Stimulated activated naive B cell treated with anti-CD40 and anti-IgM and Interleukin-4, amounts not matched to agents 10 μg/mL and 1 μg/mL and 100 μg/mL, for 72 hours (primary cell): ENCODE measurements at regions not wholly inside any gene's neighbourhood (a gene's known extent, or its start where the extent isn't known, plus 50 kb on each side); places are given as distances from the start of the nearest gene placed in this dataset.

Experiments
- ATAC-seq, 2 donors: fragments of 150-1000 bp; cut with Tn5 transposase; replicated peaks; 2 replicates each; pipeline ENCODE4 v1.10.0; 2021; ENCODE audit warnings: moderate library complexity in 1 of 2
- DNase-seq: peaks from one replicate; pipeline ENCODE4 v3.0.0; 2021
- H3K27ac Mint-ChIP-seq: one replicate; pipeline ENCODE4 v1.8.0; 2022; ENCODE audit warnings: mild to moderate bottlenecking, mixed read lengths
- H3K27me3 Mint-ChIP-seq, 2 donors: one replicate each; pipeline ENCODE4 v1.8.0; 2022; ENCODE audit warnings: mixed read lengths in 2 of 2
- H3K36me3 Mint-ChIP-seq, 2 donors: one replicate each; pipeline ENCODE4 v1.8.0; 2022; ENCODE audit warnings: mixed read lengths in 2 of 2, mild to moderate bottlenecking in 1 of 2
- H3K4me1 Mint-ChIP-seq, 2 donors: one replicate each; pipeline ENCODE4 v1.8.0; 2022; ENCODE audit warnings: mixed read lengths in 2 of 2, mild to moderate bottlenecking in 1 of 2
- H3K4me3 Mint-ChIP-seq, 2 donors: one replicate each; pipeline ENCODE4 v1.8.0; 2022; ENCODE audit warnings: mild to moderate bottlenecking in 2 of 2, mixed read lengths in 2 of 2, moderate library complexity in 1 of 2
- H3K9me3 Mint-ChIP-seq, 2 donors: one replicate each; pipeline ENCODE4 v1.8.0; 2022; ENCODE audit warnings: mixed read lengths in 2 of 2, mild to moderate bottlenecking in 1 of 2

DNA sequence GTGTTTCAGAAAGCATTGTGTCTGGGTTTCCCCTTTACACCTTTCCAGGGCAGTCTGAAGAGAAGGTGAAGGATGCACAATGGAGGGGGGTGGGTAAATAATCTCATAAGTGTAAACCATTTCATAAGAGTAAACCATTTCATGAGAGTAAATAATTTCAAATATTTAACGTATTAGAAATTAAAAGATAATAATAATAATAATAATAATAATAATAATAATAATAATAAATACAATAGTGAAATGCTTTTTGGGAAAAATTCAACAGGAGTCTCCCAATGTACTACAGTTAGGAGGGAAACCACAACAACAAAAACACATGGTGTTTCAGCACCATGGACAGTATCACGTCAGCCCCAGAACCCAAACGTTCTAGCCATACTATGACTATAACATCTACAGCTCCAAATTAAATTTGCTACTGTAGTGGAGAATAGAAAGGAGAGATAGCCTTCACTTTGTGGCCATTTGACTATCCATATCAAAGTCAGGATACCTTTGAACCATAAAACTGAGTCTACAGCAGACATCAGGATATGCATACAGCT, 691.8 kb downstream of the BCL11B start:
- H3K27ac Mint-ChIP-seq = no peak overlapping the region
- no peaks in the 10 kb centered on the region for H3K36me3 Mint-ChIP-seq
- H3K4me1 Mint-ChIP-seq = no peaks in the 10 kb centered on the region
- peaks cover 5 to 10% of the 10 kb centered on the region in 2 donors for H3K9me3 Mint-ChIP-seq
- DNase-seq (no peak), ATAC-seq (no peak)
- no peak overlapping the region for H3K4me3 Mint-ChIP-seq
- no peaks in the 10 kb centered on the region for H3K27me3 Mint-ChIP-seq

DNA sequence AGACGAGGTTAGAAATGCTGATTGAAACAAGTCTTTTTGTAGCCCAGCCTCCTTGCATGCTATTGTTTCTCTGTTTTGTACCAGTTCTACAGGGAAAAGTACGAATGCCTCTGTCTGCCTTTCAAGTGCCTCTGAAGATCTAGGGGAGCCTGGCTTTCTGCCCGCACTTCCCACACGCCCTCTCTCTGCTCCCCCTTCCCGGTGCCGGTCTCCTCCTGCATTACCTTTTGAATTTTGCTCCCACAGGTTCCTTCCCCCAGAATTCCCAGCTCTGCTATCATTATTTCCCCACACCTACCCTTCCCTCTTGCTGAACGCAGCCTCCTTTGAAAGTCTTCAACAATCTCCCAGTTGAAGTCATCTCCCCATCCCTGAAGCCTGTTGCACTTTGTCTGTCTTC, 689.7 kb downstream of the BCL11B start:
- Mint-ChIP-seq H3K9me3 (peaks cover 5 to 6% of the 10 kb centered on the region in 2 donors), H3K36me3 (no peaks in the 10 kb centered on the region), H3K27me3 (no peaks in the 10 kb centered on the region)

DNA sequence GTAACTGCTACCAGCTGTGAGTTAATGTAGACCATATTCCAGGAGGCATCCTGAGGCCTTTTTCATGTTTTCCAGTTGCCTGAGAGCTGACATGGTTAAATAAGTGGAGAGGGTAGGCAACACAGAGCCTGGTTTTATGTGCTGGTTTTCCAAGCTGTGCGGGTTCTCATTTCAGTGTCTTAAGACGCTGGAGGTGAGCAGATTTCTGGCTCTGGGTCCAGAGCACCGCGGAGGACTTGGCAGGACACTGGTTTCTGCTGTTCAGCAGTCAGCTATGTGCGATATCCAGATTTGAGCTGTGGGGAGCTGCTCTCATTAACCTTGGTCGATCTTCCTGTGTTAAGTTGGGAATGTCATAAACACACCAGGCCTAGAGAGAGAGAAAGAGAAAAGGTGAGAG, 680.8 kb downstream of the BCL11B start:
- no peak for ATAC-seq
- no peaks in the 10 kb centered on the region for H3K4me1 Mint-ChIP-seq
- H3K27ac Mint-ChIP-seq = no peak overlapping the region
- DNase-seq = no peak
- peaks cover 4 to 6% of the 10 kb centered on the region in 2 donors for H3K9me3 Mint-ChIP-seq
- no peaks in the 10 kb centered on the region for H3K27me3 Mint-ChIP-seq
- H3K36me3 Mint-ChIP-seq = no peaks in the 10 kb centered on the region
- H3K4me3 Mint-ChIP-seq = no peak overlapping the region

More for the DNA sequence above, 689.7 kb downstream of the BCL11B start:
- no peak overlapping the region for H3K27ac Mint-ChIP-seq
- H3K4me3 Mint-ChIP-seq = no peak overlapping the region
- no peak for DNase-seq
- no peaks in the 10 kb centered on the region for H3K4me1 Mint-ChIP-seq
- ATAC-seq = no peak

DNA sequence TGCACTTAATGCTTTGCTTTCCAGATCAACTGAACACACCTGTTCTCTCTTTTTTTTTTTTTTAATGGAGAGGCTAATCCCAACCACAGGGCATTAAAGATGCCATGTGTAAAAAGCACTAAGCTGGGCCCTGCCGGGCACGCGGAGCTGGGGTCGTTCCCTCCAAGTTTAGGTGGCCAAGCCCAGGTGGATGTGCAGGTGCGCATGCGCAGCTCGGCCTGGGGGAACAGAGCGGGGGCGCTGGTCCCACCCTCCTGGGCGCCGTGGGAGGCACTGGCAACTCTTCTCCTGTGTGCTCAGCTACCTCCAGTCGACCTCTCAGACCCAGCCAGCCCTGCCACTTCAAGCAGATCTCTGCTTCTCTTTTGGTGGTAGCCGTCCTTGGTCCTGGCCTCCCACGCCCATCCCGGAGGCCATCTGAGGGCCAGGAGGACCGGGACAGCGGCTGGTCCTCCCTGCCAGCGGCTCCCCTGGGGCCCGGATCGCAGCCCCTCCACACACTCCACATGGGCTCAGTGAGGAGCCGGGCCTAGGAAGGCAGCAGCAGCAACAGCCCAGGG, 679.3 kb downstream of the BCL11B start:
- no peaks in the 10 kb centered on the region for H3K36me3 Mint-ChIP-seq
- peaks cover 6 to 9% of the 10 kb centered on the region in 2 donors for H3K9me3 Mint-ChIP-seq
- no peaks in the 10 kb centered on the region for H3K4me1 Mint-ChIP-seq
- no peak overlapping the region for H3K27ac Mint-ChIP-seq
- no peak for DNase-seq
- H3K27me3 Mint-ChIP-seq = no peaks in the 10 kb centered on the region
- ATAC-seq = no peak
- no peak overlapping the region for H3K4me3 Mint-ChIP-seq

DNA sequence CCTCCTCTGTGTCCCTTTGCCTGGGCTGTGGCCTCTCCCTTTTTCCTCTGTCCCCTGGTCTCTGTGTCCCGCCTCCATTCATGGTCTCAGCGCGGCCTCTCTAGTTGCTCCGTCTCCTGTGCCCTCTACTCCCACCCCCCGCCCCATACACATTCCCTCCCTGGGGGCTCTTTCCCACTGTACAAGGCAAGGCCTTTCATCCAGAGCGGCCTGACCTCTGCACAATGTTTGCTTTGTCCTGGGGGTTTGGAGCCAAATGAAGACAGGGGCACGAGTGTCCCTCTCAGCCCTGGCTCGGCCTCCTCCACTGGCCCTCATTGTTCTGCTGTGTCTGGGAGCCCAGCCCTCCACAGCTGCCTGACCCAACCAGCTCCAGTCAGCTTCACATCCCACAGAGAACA, 678.6 kb downstream of the BCL11B start:
- H3K9me3 Mint-ChIP-seq = peaks cover 6 to 12% of the 10 kb centered on the region in 2 donors
- no peak overlapping the region for H3K27ac Mint-ChIP-seq
- ATAC-seq = no peak
- H3K4me1 Mint-ChIP-seq = no peaks in the 10 kb centered on the region
- no peak overlapping the region for H3K4me3 Mint-ChIP-seq
- no peak for DNase-seq
- no peaks in the 10 kb centered on the region for H3K27me3 Mint-ChIP-seq
- no peaks in the 10 kb centered on the region for H3K36me3 Mint-ChIP-seq

DNA sequence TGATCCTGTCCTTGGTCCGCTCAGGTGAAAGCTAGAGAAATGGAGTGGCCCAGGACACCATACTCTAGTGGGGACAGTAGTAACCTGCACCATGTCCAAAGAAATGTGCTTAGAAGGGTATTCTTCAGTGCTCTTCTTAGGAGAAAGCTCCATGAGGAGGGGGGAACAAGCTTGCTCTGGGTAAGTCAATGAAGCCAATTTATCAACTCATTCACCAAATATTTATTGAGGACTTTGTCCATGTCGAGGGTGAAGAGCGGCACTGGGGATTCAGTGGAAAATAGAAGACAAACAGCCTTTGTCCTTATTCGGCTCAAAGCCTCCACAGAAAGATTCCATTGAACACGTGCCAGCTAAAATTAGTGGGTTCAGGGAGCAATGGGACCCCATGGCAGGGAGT, 677.8 kb downstream of the BCL11B start:
- DNase-seq (no peak), ATAC-seq (no peak)
- Mint-ChIP-seq H3K4me3 (no peak overlapping the region), H3K9me3 (peaks cover under 1 to 8% of the 10 kb centered on the region in 2 donors), H3K27me3 (no peaks in the 10 kb centered on the region), H3K4me1 (no peaks in the 10 kb centered on the region), H3K36me3 (no peaks in the 10 kb centered on the region), H3K27ac (no peak overlapping the region)

DNA sequence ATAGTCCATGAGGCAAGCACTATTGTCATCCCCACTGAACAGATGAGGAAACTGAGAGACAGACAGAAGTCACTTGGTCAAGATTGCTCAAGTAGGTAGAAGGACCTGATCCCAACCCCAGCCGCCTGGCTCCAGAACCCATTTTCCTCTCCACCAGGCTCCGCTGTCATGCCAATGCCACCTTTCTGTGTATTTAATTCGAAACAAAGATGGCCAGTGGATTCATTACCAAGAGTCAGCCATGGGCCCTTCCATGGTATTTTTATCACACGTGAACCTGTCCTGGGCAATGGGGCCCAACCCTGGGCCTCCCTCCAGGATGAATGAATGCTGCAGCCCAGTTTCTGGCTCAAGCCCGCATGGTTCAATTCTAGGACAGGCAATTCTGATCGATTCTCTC, 673.4 kb downstream of the BCL11B start:
- H3K27ac Mint-ChIP-seq = no peak overlapping the region
- H3K4me3 Mint-ChIP-seq = no peak overlapping the region
- peaks cover 0 to 9% of the 10 kb centered on the region in 2 donors for H3K9me3 Mint-ChIP-seq
- no peaks in the 10 kb centered on the region for H3K4me1 Mint-ChIP-seq
- no peaks in the 10 kb centered on the region for H3K36me3 Mint-ChIP-seq
- DNase-seq = no peak
- ATAC-seq = no peak
- H3K27me3 Mint-ChIP-seq = no peaks in the 10 kb centered on the region

DNA sequence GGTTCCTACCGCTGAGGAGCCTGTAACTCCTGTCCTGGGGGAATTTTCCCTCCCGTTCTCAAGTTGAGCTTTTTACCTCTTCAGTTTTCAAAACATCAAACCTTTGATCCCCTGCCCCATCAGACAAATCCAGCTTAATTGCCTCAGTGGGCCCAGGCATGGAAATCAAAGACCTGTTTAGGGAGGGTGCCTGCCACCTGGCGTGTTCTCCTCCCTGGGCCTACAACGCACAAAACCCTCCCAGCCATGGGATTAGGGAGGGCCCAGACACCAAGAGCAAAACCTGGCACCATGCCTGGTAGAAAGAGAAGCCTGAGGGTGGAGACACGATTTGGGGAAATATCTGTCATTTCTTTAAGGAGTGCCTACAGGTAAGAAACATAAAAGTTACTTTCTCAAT, 672.9 kb downstream of the BCL11B start:
- Mint-ChIP-seq H3K4me1 (no peaks in the 10 kb centered on the region), H3K4me3 (no peak overlapping the region), H3K27me3 (no peaks in the 10 kb centered on the region), H3K27ac (no peak overlapping the region), H3K9me3 (peaks cover 0 to 9% of the 10 kb centered on the region in 2 donors), H3K36me3 (no peaks in the 10 kb centered on the region)
- DNase-seq (no peak), ATAC-seq (no peak)

DNA sequence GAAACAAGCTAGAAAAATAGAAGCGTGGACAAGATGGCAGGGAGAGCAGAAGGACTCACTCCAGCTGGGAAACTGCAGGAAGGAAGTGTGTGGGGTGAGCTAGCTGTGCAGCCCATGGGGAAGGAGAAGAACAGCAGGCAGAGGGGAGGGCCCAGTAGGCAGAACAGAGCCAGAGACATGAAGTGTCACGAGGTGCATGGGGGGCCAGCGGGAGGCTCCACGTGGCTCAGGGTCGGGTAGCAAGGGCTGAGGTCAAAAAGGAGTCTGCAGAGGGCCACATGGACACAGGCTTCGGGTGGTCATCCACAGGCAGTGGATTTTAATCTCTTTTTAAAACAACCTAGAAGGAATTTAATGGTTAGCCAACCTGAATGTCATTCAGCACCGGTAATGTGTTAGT, 669.0 kb downstream of the BCL11B start:
- H3K9me3 Mint-ChIP-seq = peaks cover 0 to 4% of the 10 kb centered on the region in 2 donors
- no peaks in the 10 kb centered on the region for H3K27me3 Mint-ChIP-seq
- ATAC-seq (no peak), DNase-seq (no peak)
- H3K36me3 Mint-ChIP-seq = no peaks in the 10 kb centered on the region
- no peak overlapping the region for H3K27ac Mint-ChIP-seq
- no peak overlapping the region for H3K4me3 Mint-ChIP-seq
- H3K4me1 Mint-ChIP-seq = no peaks in the 10 kb centered on the region

DNA sequence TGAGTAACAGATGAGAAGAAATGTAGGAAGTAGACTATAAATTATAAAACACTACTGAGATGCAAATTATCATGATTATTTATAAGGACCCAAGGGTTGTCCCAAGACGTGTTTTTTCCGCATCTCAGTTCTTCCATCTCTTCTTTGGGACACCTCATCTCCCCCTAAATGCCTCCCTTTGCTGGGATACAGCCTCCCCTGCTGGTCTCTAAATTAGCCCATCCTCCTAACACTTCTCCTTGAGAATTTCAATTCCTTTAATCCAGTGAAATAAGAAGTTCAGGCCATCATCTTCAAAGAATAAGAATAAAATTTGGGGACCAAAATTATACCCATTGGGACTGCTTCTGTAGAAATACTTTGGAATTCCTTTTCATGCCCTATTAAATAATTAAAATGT, 667.0 kb downstream of the BCL11B start:
- ATAC-seq = no peak
- no peak for DNase-seq
- Mint-ChIP-seq H3K27me3 (no peaks in the 10 kb centered on the region), H3K36me3 (no peaks in the 10 kb centered on the region), H3K9me3 (peaks cover 0 to 2% of the 10 kb centered on the region in 2 donors), H3K27ac (no peak overlapping the region), H3K4me1 (no peaks in the 10 kb centered on the region), H3K4me3 (no peak overlapping the region)

DNA sequence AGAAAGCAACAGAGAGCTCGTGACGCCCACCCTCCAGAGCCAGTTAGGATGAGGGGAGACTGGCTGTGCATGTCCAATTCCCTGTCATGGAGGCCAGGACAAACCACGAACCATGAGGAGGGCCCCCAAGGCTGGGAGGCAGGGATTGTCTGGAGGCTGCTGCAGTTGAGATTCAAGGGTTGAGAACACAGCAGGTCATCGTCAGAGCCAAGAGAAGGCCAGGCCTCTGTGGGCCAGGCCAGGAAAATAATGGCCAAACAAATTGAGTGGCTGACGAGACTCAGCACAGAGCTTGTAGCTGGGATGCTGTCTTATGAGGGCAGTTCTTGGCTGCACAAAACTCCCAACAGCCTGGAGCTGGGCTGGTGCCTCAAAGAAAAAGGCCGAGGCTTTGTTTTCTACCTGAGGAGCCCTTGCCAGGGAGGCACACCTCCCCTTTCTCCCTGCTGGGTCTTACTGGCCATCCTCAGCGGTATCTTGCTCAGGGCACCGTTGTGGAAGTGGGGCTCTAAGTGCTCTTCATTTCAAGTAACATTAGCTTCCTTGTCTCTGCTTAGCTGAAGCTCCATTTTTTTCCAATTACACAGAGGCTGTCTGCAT, 665.9 kb downstream of the BCL11B start:
- H3K27ac Mint-ChIP-seq = no peak overlapping the region
- H3K27me3 Mint-ChIP-seq = no peaks in the 10 kb centered on the region

DNA sequence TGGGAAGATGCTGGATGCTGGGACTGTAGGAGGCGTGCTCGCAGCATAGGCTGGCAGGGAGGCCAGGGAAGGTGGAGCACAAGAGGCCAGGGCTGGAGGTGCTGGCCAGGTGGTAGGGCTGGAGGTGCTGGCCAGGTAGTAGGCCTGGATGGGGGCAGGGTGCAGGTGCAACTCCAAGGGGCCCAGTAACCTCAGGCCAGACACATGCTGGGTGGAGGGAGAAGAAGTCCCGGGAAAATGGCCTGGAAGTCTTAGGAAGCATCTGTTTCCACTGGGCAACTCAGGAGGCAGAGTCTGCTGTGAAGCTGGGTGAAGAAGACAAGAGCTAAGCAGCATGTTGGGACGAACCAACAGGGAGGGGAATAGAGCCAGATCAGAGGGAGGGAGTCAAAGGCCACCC, 665.2 kb downstream of the BCL11B start:
- H3K4me3 Mint-ChIP-seq = no peak overlapping the region
- DNase-seq = no peak
- H3K27ac Mint-ChIP-seq = no peak overlapping the region
- ATAC-seq = no peak
- H3K4me1 Mint-ChIP-seq = no peaks in the 10 kb centered on the region
- H3K9me3 Mint-ChIP-seq = peaks cover 0 to 2% of the 10 kb centered on the region in 2 donors
- no peaks in the 10 kb centered on the region for H3K27me3 Mint-ChIP-seq
- no peaks in the 10 kb centered on the region for H3K36me3 Mint-ChIP-seq

More for the DNA sequence above, 665.9 kb downstream of the BCL11B start:
- Mint-ChIP-seq H3K4me1 (no peaks in the 10 kb centered on the region), H3K4me3 (no peak overlapping the region), H3K9me3 (peaks cover 0 to 2% of the 10 kb centered on the region in 2 donors), H3K36me3 (no peaks in the 10 kb centered on the region)
- DNase-seq (no peak), ATAC-seq (no peak)

DNA sequence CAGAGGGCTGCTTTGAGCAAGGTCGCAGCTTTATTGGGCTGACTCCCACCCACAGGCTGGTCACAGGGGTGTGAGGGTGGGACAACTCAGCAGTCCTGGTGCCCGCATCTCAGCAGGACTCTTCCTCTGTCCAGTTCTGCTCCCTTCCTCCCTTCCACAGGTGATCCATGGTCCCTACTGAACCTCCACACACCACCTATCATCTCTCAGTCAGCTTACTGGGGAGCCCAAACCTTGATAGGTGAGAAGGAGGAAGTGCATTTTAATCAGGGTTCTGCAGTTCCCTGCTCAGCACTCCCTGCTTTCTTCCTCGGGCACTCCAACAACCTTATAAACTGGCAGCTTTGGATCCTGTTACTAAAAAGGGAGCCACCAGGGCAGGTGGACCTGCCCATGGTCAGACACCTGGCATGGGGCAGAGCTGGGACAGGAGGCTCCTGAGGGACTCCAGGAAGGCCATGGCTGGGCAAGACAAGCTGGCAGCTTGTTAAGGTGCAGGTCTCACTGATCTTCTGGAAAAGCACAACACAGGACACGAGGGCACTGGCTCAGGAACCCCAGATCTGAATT, 664.6 kb downstream of the BCL11B start:
- Mint-ChIP-seq H3K27me3 (no peaks in the 10 kb centered on the region), H3K36me3 (no peaks in the 10 kb centered on the region), H3K27ac (no peak overlapping the region), H3K4me3 (no peak overlapping the region), H3K4me1 (no peaks in the 10 kb centered on the region), H3K9me3 (peaks cover 2% of the 10 kb centered on the region in 2 donors)
- ATAC-seq (no peak), DNase-seq (no peak)

DNA sequence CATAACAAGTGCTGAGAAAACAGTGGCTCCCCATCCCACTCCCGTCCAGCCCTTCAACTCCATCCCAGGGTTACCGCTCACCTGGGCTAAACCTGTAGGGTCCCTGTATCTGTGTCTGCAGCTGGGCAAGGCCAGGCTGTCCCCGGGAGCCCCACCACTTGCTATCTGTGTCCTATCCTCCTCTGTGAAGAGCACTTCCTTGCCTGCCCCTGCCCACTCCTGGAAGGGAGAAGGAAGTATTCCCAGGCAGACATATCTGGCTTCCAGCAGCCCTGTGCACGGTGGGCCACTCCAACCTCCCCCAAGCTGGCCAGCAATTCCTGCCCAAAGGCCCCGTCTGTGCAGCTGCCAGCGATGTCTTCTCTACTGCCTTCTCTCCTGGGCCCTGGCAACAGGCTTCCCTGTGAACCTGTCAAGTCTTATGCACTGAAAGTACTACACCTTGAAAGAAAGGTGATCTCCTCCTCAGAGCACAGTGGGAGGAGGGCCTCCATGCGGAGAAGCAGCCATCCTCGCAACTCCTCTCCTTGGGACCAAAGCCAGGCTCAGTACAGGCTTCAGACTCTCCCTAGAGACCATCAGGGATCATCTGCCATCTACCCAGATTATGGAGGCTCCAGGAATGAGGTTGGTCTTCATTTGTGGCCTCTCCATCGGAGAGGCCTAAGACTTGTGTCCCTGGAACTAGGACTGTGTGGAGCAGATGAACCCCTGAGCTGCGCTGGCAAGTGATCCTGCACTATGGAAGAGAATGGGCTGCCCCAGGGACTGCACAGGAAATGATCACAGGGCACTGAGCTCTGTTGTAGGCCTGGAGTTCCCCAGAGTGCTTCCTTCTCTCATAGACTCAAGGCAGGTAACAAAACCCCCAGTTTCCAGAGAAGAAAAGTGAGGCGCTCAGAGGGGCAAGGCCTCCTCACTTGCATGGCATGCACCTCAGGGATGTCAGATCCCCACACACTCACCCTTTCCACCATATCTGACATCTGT, 663.6 kb downstream of the BCL11B start:
- H3K27me3 Mint-ChIP-seq = no peaks in the 10 kb centered on the region
- ATAC-seq (no peak), DNase-seq (no peak)
- no peak overlapping the region for H3K27ac Mint-ChIP-seq
- no peak overlapping the region for H3K4me3 Mint-ChIP-seq
- no peaks in the 10 kb centered on the region for H3K4me1 Mint-ChIP-seq
- peaks cover 0 to 4% of the 10 kb centered on the region in 2 donors for H3K9me3 Mint-ChIP-seq
- H3K36me3 Mint-ChIP-seq = no peaks in the 10 kb centered on the region
